ENCODE measurements at regions not wholly inside any gene's neighbourhood (a gene's known extent, or its start where the extent isn't known, plus 50 kb on each side); places are given as distances from the start of the nearest gene placed in this dataset.

GRCh38 chr9:727767-728166 lies 113.7 kb upstream of the DMRT1 start:
- no peak for TF ChIP-seq CTCF (IDR thresholded peaks at IDR 0.05)
- TF ChIP-seq POLR2A (IDR thresholded peaks at IDR 0.05) = no peak

All from lower leg skin (tissue), 3 donors.